GM12872 (cell line): ENCODE measurements at regions not wholly inside any gene's neighbourhood (a gene's known extent, or its start where the extent isn't known, plus 50 kb on each side); places are given as distances from the start of the nearest gene placed in this dataset.

Experiments used
- TF ChIP-seq, protein P1 (sequence below): IDR thresholded peaks from 3 replicates; pipeline ENCODE4 v1.5.1; 2011; ENCODE audit warnings: low read depth, mild to moderate bottlenecking, low read length, moderate library complexity; ENCODE audit not compliant: insufficient read depth

- TF ChIP-seq, protein P1, sequence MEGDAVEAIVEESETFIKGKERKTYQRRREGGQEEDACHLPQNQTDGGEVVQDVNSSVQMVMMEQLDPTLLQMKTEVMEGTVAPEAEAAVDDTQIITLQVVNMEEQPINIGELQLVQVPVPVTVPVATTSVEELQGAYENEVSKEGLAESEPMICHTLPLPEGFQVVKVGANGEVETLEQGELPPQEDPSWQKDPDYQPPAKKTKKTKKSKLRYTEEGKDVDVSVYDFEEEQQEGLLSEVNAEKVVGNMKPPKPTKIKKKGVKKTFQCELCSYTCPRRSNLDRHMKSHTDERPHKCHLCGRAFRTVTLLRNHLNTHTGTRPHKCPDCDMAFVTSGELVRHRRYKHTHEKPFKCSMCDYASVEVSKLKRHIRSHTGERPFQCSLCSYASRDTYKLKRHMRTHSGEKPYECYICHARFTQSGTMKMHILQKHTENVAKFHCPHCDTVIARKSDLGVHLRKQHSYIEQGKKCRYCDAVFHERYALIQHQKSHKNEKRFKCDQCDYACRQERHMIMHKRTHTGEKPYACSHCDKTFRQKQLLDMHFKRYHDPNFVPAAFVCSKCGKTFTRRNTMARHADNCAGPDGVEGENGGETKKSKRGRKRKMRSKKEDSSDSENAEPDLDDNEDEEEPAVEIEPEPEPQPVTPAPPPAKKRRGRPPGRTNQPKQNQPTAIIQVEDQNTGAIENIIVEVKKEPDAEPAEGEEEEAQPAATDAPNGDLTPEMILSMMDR: no peak
These were observed 364.6 kb downstream of the ZIC3 start for GRCh38 chrX:137930533-137930932.

GRCh38 chrX:137945470-137945869 is 379.5 kb downstream of the ZIC3 start:
- TF ChIP-seq, protein P1: no peak

DNA sequence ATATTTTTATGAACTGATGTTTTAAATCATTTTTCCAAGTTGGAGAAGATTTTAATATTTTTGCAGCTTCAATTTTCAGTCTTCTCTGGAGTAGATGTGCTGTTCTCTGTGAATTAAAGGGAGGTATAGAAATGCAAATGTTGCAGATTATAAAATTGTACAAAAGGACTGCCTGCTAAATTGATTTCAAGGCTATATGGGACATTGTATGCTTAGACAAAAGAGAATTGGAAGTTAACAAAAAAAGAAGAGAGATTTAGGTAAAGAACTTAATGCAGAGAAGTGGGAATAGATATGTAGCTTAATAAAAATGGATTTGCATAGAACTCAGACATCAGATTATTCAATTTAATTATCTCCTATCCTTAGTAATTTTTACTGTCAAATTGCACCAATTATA is 403.3 kb downstream of the ZIC3 start:
- TF ChIP-seq, protein P1: no peak

DNA sequence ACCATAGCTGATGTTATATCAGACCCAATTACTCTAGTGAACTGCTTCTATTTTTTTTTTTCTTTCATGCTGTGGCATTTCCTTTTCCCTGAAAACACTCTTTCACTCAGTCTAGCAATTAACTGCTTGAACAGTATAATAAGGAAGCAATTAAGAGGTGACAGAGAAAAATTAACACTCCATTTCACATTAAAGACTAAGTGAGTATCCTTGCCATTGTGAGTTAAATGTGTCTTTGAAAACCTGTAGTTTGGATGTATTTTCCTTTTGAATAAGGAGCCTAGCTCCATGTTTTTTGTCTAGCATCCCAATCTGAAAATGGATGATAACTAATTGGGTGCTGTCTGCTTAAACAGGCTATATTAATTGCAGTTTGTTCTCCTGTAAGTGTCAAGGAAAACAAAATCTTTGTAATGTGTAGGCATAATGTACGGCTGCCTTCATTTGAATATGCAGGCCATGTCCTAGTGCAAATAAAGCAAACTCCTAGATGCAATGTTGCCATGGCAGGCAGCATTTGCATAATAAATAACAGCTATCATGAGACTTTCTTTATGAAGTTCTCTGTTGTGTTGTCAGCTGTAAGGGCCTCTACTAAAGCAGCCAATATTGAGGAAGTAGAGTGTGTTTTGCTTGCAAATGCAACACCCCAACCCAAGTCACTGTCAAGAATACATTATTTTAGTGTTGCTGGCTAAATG is 416.7 kb downstream of the ZIC3 start:
- TF ChIP-seq, protein P1: no peak

DNA sequence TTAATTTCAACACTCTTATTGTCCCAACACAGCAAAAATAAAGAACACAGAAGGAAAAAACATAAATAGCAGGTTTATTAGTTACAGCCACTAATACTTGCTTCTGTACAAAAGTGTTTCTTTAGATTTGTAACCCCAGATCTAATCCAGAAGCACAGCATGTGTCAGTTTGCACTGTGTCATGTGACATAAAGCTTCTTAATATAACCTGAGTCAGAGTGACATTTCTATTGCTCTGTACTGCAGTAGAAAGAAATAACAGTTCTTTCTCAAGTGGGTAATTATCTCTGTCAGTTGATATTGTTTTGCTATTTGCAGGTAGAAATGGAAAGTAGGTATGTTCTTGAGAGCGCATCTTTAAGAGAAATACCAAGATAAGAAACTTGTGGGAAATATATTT is 422.5 kb downstream of the ZIC3 start:
- TF ChIP-seq, protein P1: no peak

DNA sequence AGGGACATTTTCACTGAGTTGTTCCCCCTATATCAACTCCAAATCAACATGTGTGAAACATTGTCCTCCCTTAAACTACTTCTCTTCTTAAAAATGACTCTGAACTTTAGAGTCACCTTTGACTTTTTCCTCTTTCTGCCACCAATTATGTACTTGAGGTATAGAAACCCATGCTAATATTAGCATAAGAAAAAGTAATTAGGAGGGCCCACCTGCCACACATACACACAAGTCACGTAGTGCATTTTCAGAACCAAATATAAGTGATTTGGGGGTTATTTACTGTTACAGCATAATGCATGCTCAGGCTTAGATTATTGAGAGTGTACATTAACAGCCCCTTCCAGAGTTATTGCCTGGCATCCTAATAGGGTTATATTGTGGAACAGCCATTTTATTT is 432.7 kb downstream of the ZIC3 start:
- TF ChIP-seq, protein P1: no peak

- TF ChIP-seq, protein P1: no peak
These were observed 433.1 kb downstream of the ZIC3 start for GRCh38 chrX:137999071-137999470.
